HG03060 (cell line): ENCODE measurements at regions not wholly inside any gene's neighbourhood (a gene's known extent, or its start where the extent isn't known, plus 50 kb on each side); places are given as distances from the start of the nearest gene placed in this dataset.
"Not testable (repeated sequence)": the region's sequence is repeated elsewhere in the genome, so short reads cannot be mapped to it uniquely, and the experiment has no call there.

Source experiments
- ATAC-seq: cut with Tn5 transposase; IDR thresholded peaks from one replicate; pipeline ENCODE4 v1.9.1; 2021; ENCODE audit warnings: low read depth, moderate number of reproducible peaks; ENCODE audit not compliant: unreplicated experiment

GRCh38 chr5:81830596-81830995, 79.7 kb upstream of the SSBP2 start:
- ATAC-seq: no peak

- no peak for ATAC-seq
Measured at GRCh38 chr5:81829242-81829641, 78.3 kb upstream of the SSBP2 start.

GRCh38 chr5:81827500-81827899, 76.6 kb upstream of the SSBP2 start:
- no peak for ATAC-seq

GRCh38 chr5:81826128-81826527, 75.2 kb upstream of the SSBP2 start:
- no peak for ATAC-seq

- ATAC-seq: no peak
Measured at GRCh38 chr5:81825237-81825636, 74.3 kb upstream of the SSBP2 start.

- not testable (repeated sequence) for ATAC-seq
Measured at GRCh38 chr5:81823736-81824135, 72.8 kb upstream of the SSBP2 start.

- no peak for ATAC-seq
Measured at GRCh38 chr5:81820863-81821262, 70.0 kb upstream of the SSBP2 start.

- ATAC-seq: no peak
Measured at GRCh38 chr5:81820318-81820636, 69.4 kb upstream of the SSBP2 start.

GRCh38 chr5:81819556-81820317, 68.8 kb upstream of the SSBP2 start:
- no peak for ATAC-seq

- no peak for ATAC-seq
Measured at GRCh38 chr5:81817980-81818379, 67.1 kb upstream of the SSBP2 start.

GRCh38 chr5:81817086-81817485, 66.2 kb upstream of the SSBP2 start:
- no peak for ATAC-seq

- ATAC-seq: no peak
Measured at GRCh38 chr5:81815321-81815720, 64.4 kb upstream of the SSBP2 start.

GRCh38 chr5:81808106-81808505, 57.2 kb upstream of the SSBP2 start:
- ATAC-seq: no peak

- ATAC-seq: no peak
Measured at GRCh38 chr5:81805086-81805485, 54.2 kb upstream of the SSBP2 start.

- no peak for ATAC-seq
Measured at GRCh38 chr5:81803812-81804211, 52.9 kb upstream of the SSBP2 start.

GRCh38 chr5:81802625-81803024, 51.7 kb upstream of the SSBP2 start:
- ATAC-seq: no peak

- no peak for ATAC-seq
Measured at GRCh38 chr5:81802020-81802419, 51.1 kb upstream of the SSBP2 start.

- ATAC-seq: no peak
Measured at GRCh38 chr5:81800797-81801196, 49.9 kb upstream of the SSBP2 start.
